K562 (cell line): ENCODE measurements at regions not wholly inside any gene's neighbourhood (a gene's known extent, or its start where the extent isn't known, plus 50 kb on each side); places are given as distances from the start of the nearest gene placed in this dataset.

Experiments used
- ATAC-seq: fragments of 200-7000 bp; cut with Tn5 transposase; 3 replicates; pipeline ENCODE4 v1.9.1; 2020; ENCODE audit warnings: moderate library complexity
- BruUV-seq: library from RNA; stranded (reverse); fragments of 400-500 nt; replicated peaks from 2 replicates; lab custom pipeline; 2021; lab: Mats Ljungman, UMichigan
- CTCF ChIA-PET: fragments of 300-600 bp; formaldehyde crosslinking; extraction: SDS; loops from one replicate; lab custom pipeline; 2021; ENCODE audit warnings: low intra/inter-chr PET ratio; lab: Yijun Ruan, JAX
- POLR2A ChIA-PET: fragments of 300-600, 350-650 bp; sonication (Branson Sonifier 250); formaldehyde crosslinking; extraction: SDS; loops from one replicate; lab custom pipeline; 2021; ENCODE audit warnings: antibody characterized with exemption, inconsistent platforms; lab: Yijun Ruan, JAX
- DNase-seq, 4 experiments: peaks; one replicate each; pipeline versions ENCODE4 v3.0.0 to v3.0.0-alpha.2; 2011 to 2018; ENCODE audit warnings: low spot score in 3 of 4, mixed read lengths in 3 of 4; ENCODE audit errors: extremely low read depth in 1 of 4
- FAIRE-seq: peaks from 2 replicates; lab custom pipeline; 2011; peaks lifted over from hg19 to GRCh38; lab: Jason Lieb, UNC
- H2AFZ ChIP-seq: 2 replicates; pipeline ENCODE4 v1.6.0; 2011; ENCODE audit warnings: low read depth, low read length, control low read depth, inconsistent platforms
- H3K27ac ChIP-seq: fragments of 200-600 bp; 3 replicates; pipeline ENCODE4 v1.8.0; 2011; ENCODE audit warnings: low read depth, mild to moderate bottlenecking, control low read depth, inconsistent platforms, low read length, moderate library complexity, mixed read lengths; ENCODE audit errors: extremely low read depth
- H3K27me3 ChIP-seq, 2 experiments: fragments of 300-600 bp in 1 of 2; 2 replicates in 1 of 2; 3 replicates in 1 of 2; pipeline versions ENCODE4 v1.6.0 to v1.8.0; 2011; ENCODE audit warnings: inconsistent platforms in 2 of 2, low read length in 2 of 2, mild to moderate bottlenecking in 1 of 2, mixed read lengths in 1 of 2, moderate library complexity in 1 of 2; ENCODE audit not compliant: control insufficient read depth in 2 of 2, insufficient read depth in 2 of 2
- H3K36me3 ChIP-seq: fragments of 300-600 bp; 3 replicates; pipeline ENCODE4 v1.8.0; 2011; ENCODE audit warnings: mild to moderate bottlenecking, low read length, inconsistent platforms; ENCODE audit not compliant: control insufficient read depth, insufficient read depth
- H3K4me1 ChIP-seq, 2 experiments: fragments of 200-600 bp in 1 of 2; replicated peaks in 1 of 2; 2 replicates in 1 of 2; 3 replicates in 1 of 2; pipeline versions ENCODE4 v1.5.1 to v1.8.0; 2011; ENCODE audit warnings: inconsistent platforms in 2 of 2, low read length in 2 of 2, mild to moderate bottlenecking in 1 of 2, mixed read lengths in 1 of 2, moderate library complexity in 1 of 2; ENCODE audit not compliant: control insufficient read depth in 2 of 2, insufficient read depth in 2 of 2
- H3K4me2 ChIP-seq: 2 replicates; pipeline ENCODE4 v1.6.1; 2011; ENCODE audit warnings: low read length, control low read depth, inconsistent platforms, mixed read lengths; ENCODE audit not compliant: insufficient read depth
- H3K4me3 ChIP-seq: fragments of 200-600 bp; sonication (generic), shearing (Covaris generic); 2 replicates; pipeline ENCODE4 v1.5.1; 2016; ENCODE audit warnings: control low read depth, inconsistent platforms
- H3K79me2 ChIP-seq: fragments of 200-600 bp; 3 replicates; pipeline ENCODE4 v1.8.0; 2011; ENCODE audit warnings: low read length, inconsistent platforms; ENCODE audit not compliant: control insufficient read depth, insufficient read depth
- H3K9ac ChIP-seq, 2 experiments: 2 replicates each; pipeline versions ENCODE4 v1.6.0 to v1.6.1; 2011; ENCODE audit warnings: low read depth in 2 of 2, low read length in 2 of 2, control low read depth in 1 of 2, inconsistent platforms in 1 of 2, mild to moderate bottlenecking in 1 of 2, mixed read lengths in 1 of 2; ENCODE audit not compliant: insufficient read depth in 1 of 2
- H3K9me1 ChIP-seq: one replicate; pipeline ENCODE4 v1.6.0; 2011; ENCODE audit warnings: inconsistent platforms, mild to moderate bottlenecking, low read length, moderate library complexity; ENCODE audit not compliant: control insufficient read depth, insufficient read depth
- H3K9me3 ChIP-seq: replicated peaks from 2 replicates; pipeline ENCODE4 v1.5.1; 2011; ENCODE audit warnings: low read depth, low read length, inconsistent platforms; ENCODE audit not compliant: control insufficient read depth, insufficient read depth
- H4K20me1 ChIP-seq: replicated peaks from 2 replicates; pipeline ENCODE4 v1.6.1; 2011; ENCODE audit warnings: low read length, inconsistent platforms, mixed read lengths; ENCODE audit not compliant: control insufficient read depth, insufficient read depth
- ARNT ChIP-seq, 2 experiments: fragments of 450-650 bp; IDR thresholded peaks; 2 replicates each; pipeline ENCODE4 v1.6.1; 2016; ENCODE audit warnings: mild to moderate bottlenecking in 1 of 2
- BMI1 ChIP-seq: fragments of 150-350 bp; IDR thresholded peaks from 2 replicates; pipeline ENCODE4 v1.6.1; 2014; ENCODE audit warnings: low read length
- PHB2 ChIP-seq: fragments of 450-650 bp; IDR thresholded peaks from 2 replicates; pipeline ENCODE4 v1.6.1; 2017; ENCODE audit warnings: low read depth
- POLR2H ChIP-seq: IDR thresholded peaks from 2 replicates; pipeline ENCODE4 v1.6.1; 2016; ENCODE audit warnings: missing genetic modification characterization, low read depth, mild to moderate bottlenecking, control low read depth, missing compliant biosample characterization, moderate library complexity
- PTTG1 ChIP-seq: fragments of 450-650 bp; IDR thresholded peaks from 2 replicates; pipeline ENCODE4 v1.6.1; 2016; ENCODE audit warnings: low read depth, mild to moderate bottlenecking, missing genetic modification characterization, missing compliant biosample characterization
- SREBF1 ChIP-seq: fragments of 150-350 bp; IDR thresholded peaks from 2 replicates; pipeline ENCODE4 v1.6.1; 2014; ENCODE audit warnings: antibody characterized with exemption, low read depth, low read length, borderline replicate concordance
- THRA ChIP-seq: fragments of 450-650 bp; IDR thresholded peaks from 2 replicates; pipeline ENCODE4 v1.6.1; 2017; ENCODE audit warnings: mild to moderate bottlenecking, moderate library complexity
- ZBTB49 ChIP-seq: sonication (generic); formaldehyde crosslinking; IDR thresholded peaks from 2 replicates; pipeline ENCODE4 v1.8.0; 2022; ENCODE audit warnings: missing genetic modification reagents, mild to moderate bottlenecking, borderline replicate concordance
- ZNF175 ChIP-seq: fragments of 200-800 bp; sonication (Bioruptor generic); IDR thresholded peaks from 2 replicates; pipeline ENCODE4 v1.6.1; 2016; ENCODE audit warnings: low read depth, mild to moderate bottlenecking, missing genetic modification characterization, missing compliant biosample characterization
- ZNF639 ChIP-seq, 2 experiments: fragments of 200-800 bp in 1 of 2; sonication (Bioruptor generic) in 1 of 2; sonication (generic) in 1 of 2; formaldehyde crosslinking in 1 of 2; IDR thresholded peaks in 1 of 2; conservative IDR thresholded peaks in 1 of 2; 2 replicates each; pipeline versions ENCODE4 v1.5.0 to v1.6.1; 2016 to 2020; ENCODE audit warnings: missing compliant biosample characterization in 1 of 2, missing genetic modification characterization in 1 of 2, missing genetic modification reagents in 1 of 2
- ZNF75A ChIP-seq: fragments of 450-650 bp; formaldehyde crosslinking; IDR thresholded peaks from 2 replicates; pipeline ENCODE4 v1.4.0; 2020; ENCODE audit warnings: mild to moderate bottlenecking
- WGBS: fragments of 100-300 bp; shearing (Covaris generic); methylation state at CpG from one replicate; pipeline ENCODE4 v1.1.6; 2016; ENCODE audit warnings: low coverage, mixed read lengths; ENCODE audit not compliant: insufficient coverage; ENCODE audit errors: missing lambda C conversion rate; 5-methylcytosine and 5-hydroxymethylcytosine counted together
- in situ Hi-C: fragments of 300-500 bp; cut with MboI; formaldehyde crosslinking; loops from 4 replicates; pipeline ENCODE4 v1.15.0; 2018; ENCODE audit warnings: inconsistent platforms, mixed read lengths
- intact Hi-C: fragments of 100-400 bp; cut with micrococcal nuclease; formaldehyde crosslinking; loops from 2 replicates; pipeline ENCODE4 v1.14.2; 2022

- H2AFZ ChIP-seq = no peak overlapping the region
- ATAC-seq (no peak), DNase-seq (no peak)
- no TSS peak for BruUV-seq
- peaks cover 5 to 8% of the 10 kb centered on the region in 2 experiments; a peak in 2 of 5 replicates for H3K27me3 ChIP-seq
- CTCF ChIA-PET = no interaction called here
- no peaks in the 10 kb centered on the region for H3K9me3 ChIP-seq
- H3K4me1 ChIP-seq = no peaks in the 10 kb centered on the region
- TF ChIP-seq POLR2H = no peak
- no peak for TF ChIP-seq ZBTB49 (CRISPR knock-in tag)
- TF ChIP-seq PTTG1 = no peak
- TF ChIP-seq THRA = no peak
- TF ChIP-seq ZNF639 (CRISPR knock-in tag; conservative IDR thresholded peaks at IDR 0.05 in 1 of 2, IDR thresholded peaks at IDR 0.05 in 1 of 2) = no peak
- no peak for TF ChIP-seq PHB2
- TF ChIP-seq ARNT (IDR thresholded peaks at IDR 0.05) = no peak
- TF ChIP-seq BMI1 = no peak
- no peak for TF ChIP-seq SREBF1
- no peak for TF ChIP-seq ZNF75A (CRISPR knock-in tag)
- TF ChIP-seq ZNF175 (CRISPR knock-in tag) = no peak
- TF ChIP-seq, all 486 proteins: peak for 0
- WGBS = 1% methylated on average over 12 of the region's 12 CpGs
- no peak overlapping the region for H3K4me3 ChIP-seq
- H3K9me1 ChIP-seq = no peaks in the 10 kb centered on the region
- H3K27ac ChIP-seq = no peak overlapping the region
- in situ Hi-C loops (no loop called here), intact Hi-C loops (no loop called here)
- H4K20me1 ChIP-seq = 0 out of 2 replicates have a peak, but pooled peaks cover 2% of the 10 kb centered on the region
- no peaks in the 10 kb centered on the region for H3K79me2 ChIP-seq
- POLR2A ChIA-PET = no interaction called here
- no peak overlapping the region for H3K4me2 ChIP-seq
- H3K9ac ChIP-seq = no peak overlapping the region
- no peak for FAIRE-seq
- H3K36me3 ChIP-seq = no peaks in the 10 kb centered on the region
Measured at GRCh38 chr5:2557435-2557834, 194.0 kb downstream of the IRX2 start.
